GM21526 (cell line): ENCODE measurements at regions not wholly inside any gene's neighbourhood (a gene's known extent, or its start where the extent isn't known, plus 50 kb on each side); places are given as distances from the start of the nearest gene placed in this dataset.

Source experiments
- ATAC-seq: cut with Tn5 transposase; IDR thresholded peaks from one replicate; pipeline ENCODE4 v1.9.1; 2021; ENCODE audit warnings: moderate library complexity; ENCODE audit not compliant: unreplicated experiment, low FRiP score

GRCh38 chr5:53323943-53324642, 156.3 kb upstream of the FST start:
- ATAC-seq: no peak

GRCh38 chr5:53326424-53327153, 153.8 kb upstream of the FST start:
- no peak for ATAC-seq

- no peak for ATAC-seq
Measured at GRCh38 chr5:53327811-53328334, 152.6 kb upstream of the FST start.

- ATAC-seq: no peak
Measured at GRCh38 chr5:53330491-53330890, 149.9 kb upstream of the FST start.

GRCh38 chr5:53331463-53331862, 149.0 kb upstream of the FST start:
- no peak for ATAC-seq

- no peak for ATAC-seq
Measured at GRCh38 chr5:53333160-53333559, 147.3 kb upstream of the FST start.

GRCh38 chr5:53334431-53334941, 145.9 kb upstream of the FST start:
- ATAC-seq: no peak

GRCh38 chr5:53335115-53335514, 145.3 kb upstream of the FST start:
- no peak for ATAC-seq

GRCh38 chr5:53337827-53338226, 142.6 kb upstream of the FST start:
- no peak for ATAC-seq

GRCh38 chr5:53338971-53339370, 141.5 kb upstream of the FST start:
- ATAC-seq: no peak

GRCh38 chr5:53339962-53340540, 140.4 kb upstream of the FST start:
- ATAC-seq: no peak

- no peak for ATAC-seq
Measured at GRCh38 chr5:53340956-53341750, 139.3 kb upstream of the FST start.

- no peak for ATAC-seq
Measured at GRCh38 chr5:53342236-53342635, 138.2 kb upstream of the FST start.

- ATAC-seq: no peak
Measured at GRCh38 chr5:53343187-53343586, 137.2 kb upstream of the FST start.

GRCh38 chr5:53350368-53350767, 130.1 kb upstream of the FST start:
- no peak for ATAC-seq

GRCh38 chr5:53350991-53351770, 129.2 kb upstream of the FST start:
- ATAC-seq: no peak

- no peak for ATAC-seq
Measured at GRCh38 chr5:53355316-53355715, 125.1 kb upstream of the FST start.

GRCh38 chr5:53355931-53356330, 124.5 kb upstream of the FST start:
- ATAC-seq: no peak

- ATAC-seq: peak; percentile 81
Measured at GRCh38 chr5:53357439-53357838, 123.0 kb upstream of the FST start.

- no peak for ATAC-seq
Measured at GRCh38 chr5:53358794-53359193, 121.6 kb upstream of the FST start.
